Erythroblast (primary cell): ENCODE measurements at regions not wholly inside any gene's neighbourhood (a gene's known extent, or its start where the extent isn't known, plus 50 kb on each side); places are given as distances from the start of the nearest gene placed in this dataset.

ENCODE experiments used
- DNase-seq, 2 experiments: peaks; one replicate each; lab custom pipeline; 2025; lab: John Stamatoyannopoulos, UW
- GATA1 ChIP-seq: IDR thresholded peaks from 2 replicates; pipeline ENCODE4 v1.6.1; 2011; ENCODE audit warnings: low read depth, mild to moderate bottlenecking, control low read depth, low read length, moderate library complexity
- POLR2A ChIP-seq: IDR thresholded peaks from 2 replicates; pipeline ENCODE4 v1.6.1; 2011; ENCODE audit warnings: mild to moderate bottlenecking, low read length

DNA sequence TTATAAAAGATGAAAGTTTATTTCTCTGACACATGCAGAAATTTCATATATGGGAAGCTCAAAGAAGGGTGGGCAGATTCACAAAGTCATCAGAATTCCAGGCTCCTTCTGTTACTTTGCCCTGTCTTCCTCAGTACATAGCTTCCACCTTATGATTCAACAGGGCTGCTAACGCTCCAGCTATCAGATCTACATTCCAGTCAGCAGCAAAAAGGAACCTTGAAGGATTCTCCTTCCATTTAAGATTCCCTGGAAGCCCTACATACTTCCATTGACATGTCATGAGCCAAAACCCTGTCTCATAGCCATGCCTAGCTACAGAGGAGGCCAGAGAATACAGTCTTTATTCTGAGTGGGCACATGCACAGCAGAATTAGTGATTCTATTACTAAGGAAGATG is 103.3 kb downstream of the NCR2 start:
- no peak for DNase-seq
- TF ChIP-seq GATA1: no peak
- TF ChIP-seq POLR2A: no peak

DNA sequence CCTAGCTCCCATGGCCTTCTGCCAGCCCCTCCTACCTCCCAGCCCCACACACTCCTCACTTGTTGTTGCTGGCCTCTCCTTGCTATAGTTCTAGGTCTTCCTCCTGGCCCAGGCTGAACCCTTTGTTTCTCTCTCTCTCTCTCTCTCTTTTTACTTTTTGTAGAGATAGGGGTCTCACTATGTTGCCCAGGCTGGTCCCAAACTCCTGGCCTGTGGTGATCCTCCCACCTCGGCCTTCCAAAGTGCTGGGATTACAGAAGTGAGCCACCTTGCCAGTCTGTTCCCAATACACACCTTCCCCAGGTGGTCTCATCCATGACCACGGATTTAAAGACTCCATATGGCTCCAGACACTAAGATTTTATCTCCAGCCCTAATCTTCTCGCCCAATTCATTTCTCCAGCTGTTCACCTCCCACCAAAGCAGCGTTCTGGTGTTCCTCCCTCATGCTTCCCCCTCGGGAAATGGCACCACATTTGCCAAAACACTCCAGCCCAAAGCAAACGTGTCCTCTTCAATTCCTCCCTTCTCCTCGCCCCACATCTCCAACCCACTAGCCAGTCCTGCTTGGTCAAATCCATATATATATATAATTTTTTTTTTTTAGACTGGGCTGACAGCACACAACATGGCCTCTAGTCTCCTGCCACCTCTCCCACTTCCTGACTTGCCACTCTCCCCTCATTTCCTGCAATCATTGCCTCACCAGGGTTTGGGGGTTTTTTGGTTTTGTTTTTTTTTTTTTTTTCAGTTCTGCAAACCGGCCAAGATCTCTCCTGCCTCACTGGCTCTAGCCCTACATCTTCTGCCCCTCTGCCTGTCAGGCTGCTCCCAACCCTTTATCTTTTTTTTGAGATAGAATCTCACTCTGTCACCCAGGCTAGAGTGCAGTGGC is 104.4 kb downstream of the NCR2 start:
- no peak for DNase-seq
- no peak for TF ChIP-seq GATA1
- no peak for TF ChIP-seq POLR2A

DNA sequence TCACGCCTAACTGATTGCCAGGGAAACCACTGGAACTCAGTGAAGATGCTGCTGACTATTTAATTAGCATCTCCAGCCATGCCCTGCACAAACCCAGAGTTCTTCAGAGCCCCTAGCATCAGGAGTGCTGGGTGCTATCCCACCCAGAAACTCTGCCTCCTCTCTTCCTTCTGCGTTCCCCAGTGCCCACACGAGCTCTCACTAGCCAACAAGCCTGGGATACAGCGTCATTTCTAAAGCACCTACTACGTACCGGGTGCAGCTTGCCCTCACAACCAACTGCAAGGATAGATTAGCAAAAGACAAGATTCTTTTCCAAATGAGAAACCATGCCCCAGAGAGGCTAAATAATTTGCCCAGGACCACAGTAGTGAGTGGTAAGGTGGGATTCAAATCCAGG is 105.2 kb upstream of the FOXP4 start:
- no peak for DNase-seq
- no peak for TF ChIP-seq POLR2A
- TF ChIP-seq GATA1: no peak

DNA sequence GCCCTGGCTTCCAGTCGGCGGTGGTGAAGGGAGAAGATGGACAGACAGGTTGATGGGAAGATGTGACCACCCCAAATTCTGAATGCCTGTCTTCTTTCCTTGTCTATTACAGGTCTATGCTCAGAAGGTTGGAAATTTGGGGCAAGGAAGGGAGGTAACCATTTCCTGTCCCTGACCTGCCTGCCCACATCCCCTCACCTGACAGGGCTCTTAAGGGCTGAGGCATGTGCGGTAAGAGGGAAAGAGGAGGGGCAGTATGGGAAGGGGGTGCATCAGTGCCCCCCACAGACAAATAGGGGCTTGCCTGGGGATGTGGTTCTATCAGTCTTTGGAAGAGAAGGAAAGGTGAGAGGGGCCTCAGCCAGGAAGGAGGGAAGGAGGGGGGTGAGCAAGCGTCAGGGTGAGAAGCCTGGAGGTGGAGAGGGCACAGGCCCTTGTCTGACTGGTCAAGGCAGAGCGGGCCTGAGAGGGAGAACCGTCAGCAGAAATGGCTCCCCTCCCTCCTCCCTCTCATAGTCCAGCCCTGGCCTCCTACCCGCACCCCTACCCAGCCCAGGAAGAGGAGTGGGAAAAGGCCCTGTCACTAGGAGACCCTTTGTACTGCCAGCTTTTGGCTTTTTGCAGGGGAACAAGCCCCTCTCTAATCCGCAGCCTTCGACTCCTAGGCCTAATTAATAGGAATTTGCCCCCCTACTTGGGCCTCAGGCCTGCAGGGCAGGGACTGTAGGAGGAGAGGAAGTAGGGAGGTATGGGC is 104.4 kb upstream of the FOXP4 start:
- TF ChIP-seq POLR2A (no peak), GATA1 (no peak)
- no peak for DNase-seq

DNA sequence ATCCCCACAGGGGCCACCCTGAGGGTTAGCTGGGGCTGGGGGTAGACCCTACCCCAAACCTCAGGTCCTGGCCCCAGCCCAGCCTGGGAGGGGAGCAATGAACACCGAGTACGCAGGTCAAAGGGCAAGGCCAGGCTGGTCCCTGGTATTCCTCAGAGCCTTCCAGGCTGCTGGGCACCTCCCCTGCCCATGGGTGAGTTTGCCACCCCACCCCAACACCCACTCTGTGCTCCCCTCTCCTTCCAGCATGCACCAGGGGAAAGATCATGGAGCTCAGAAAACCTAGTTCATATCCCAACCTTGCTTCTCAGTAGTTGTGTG is 103.9 kb upstream of the FOXP4 start:
- TF ChIP-seq POLR2A: no peak
- TF ChIP-seq GATA1: no peak
- no peak for DNase-seq

DNA sequence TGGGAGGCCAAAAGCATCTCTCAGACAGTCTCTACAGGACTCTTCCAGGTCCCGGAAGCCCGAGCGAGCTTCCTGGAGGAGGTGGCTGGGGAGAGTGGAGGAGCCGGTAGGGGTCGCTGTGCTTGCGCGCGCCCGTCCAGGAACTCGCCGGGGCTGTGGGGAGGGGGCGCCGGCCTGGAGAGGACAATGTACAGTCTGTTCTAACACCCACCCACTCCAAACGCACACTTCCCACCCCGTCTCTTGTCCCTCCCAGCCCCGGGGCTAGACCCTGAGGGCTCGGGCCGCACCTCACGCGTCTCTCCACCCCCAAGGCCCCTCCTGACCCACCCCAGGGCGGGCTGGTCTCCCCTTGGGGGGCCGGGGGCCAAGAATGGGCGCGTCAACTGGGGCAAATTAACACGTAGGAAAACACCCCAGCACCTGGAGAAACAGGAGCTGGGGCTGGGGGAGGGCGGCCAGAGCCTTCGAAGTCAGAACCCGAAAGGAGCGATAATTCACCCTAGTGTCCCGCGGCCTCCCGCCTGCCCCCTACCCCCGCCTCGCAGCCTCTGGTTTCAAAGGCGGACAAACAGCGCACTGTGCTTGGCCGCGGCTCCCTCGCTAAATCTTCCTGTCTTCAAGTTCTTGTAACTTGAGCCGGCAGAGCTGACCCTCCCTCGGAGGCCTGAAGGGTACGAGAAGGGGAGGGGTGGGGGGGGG is 103.2 kb upstream of the FOXP4 start:
- TF ChIP-seq POLR2A: no peak
- peak; percentile 17 to 24 for DNase-seq

DNA sequence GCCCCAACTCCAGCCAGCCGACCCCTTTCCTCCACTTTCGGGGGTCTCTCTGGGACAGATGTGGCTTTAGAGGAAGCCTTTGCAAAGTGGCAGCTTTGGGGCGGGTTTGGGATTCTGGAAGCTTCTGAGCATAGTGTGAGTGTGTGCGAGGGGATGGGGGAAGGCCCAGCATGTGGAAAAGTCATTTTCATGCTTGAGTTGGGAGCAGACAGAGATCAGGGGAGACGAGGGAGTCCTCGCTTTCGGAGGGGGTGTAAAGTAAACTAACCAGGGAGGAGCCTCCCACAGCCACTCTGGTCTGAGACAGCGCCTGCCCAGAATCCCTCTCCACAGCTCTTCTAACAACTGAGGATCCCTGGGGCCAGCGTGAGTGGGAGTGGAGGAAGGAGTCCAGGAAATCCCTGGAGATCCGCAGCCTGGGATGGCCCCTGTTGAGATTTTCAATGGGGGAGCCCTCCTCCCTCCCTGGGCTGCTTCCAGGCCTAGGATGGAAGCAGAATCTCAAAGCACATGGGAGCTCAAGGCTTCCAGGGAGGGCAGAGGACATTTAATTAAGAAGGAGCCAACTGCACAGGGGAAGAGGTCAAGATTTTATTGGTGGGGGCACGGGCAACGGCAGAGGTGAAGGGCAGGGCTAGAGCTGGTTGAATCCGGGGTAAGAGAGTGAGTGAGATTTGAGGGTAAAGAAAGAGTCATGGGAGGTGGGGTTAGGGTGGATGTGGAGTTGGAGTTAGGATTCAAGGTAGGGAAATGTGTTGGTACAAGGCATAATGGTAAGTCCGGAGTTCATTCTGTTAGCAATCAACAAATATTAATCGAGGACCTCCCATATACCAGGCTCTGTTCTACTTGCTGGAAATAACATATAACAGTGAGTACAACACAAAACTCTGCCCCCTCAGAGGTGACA is 102.3 kb upstream of the FOXP4 start:
- no peak for DNase-seq
- no peak for TF ChIP-seq POLR2A
- TF ChIP-seq GATA1: no peak

DNA sequence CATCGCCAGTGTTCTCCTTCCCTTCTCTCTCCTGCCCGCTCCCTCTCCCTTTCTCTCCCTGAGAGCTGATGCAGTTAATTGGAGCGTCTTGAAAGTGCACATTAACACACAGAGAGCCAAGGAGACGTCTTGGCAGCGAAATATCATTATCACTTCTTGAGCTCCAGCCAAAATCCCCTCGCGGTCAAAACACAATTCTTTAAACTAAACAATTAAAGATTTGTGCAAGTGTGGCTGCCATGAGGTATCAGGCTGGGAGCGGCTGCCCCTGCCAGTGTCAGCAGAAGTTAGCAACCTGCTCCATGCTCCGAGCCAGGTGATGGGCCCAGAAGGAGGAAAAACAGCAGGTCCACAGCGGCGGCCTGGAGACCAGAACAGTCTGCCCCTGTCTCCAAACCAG is 100.9 kb upstream of the FOXP4 start:
- DNase-seq: no peak
- TF ChIP-seq GATA1 (no peak), POLR2A (no peak)

DNA sequence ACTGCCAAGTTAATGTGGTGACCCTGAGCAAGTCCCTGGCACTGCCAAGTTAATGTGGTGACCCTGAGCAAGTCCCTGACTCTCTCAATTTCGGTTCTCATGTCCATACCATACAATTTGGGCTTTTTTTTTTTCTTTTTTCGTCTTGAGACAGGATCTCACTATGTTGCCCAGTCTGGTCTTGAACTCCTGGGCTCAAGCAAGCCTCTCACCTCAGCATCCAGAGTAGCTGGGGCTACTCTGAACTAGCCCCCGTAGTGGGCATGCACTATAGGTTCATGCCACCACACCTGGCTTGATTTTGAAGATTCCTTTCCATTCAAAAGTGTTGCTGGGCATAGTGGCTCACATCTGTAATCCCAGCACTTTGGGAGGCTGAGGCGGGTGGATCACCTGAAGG is 100.0 kb upstream of the FOXP4 start:
- DNase-seq: no peak
- TF ChIP-seq POLR2A (no peak), GATA1 (no peak)

DNA sequence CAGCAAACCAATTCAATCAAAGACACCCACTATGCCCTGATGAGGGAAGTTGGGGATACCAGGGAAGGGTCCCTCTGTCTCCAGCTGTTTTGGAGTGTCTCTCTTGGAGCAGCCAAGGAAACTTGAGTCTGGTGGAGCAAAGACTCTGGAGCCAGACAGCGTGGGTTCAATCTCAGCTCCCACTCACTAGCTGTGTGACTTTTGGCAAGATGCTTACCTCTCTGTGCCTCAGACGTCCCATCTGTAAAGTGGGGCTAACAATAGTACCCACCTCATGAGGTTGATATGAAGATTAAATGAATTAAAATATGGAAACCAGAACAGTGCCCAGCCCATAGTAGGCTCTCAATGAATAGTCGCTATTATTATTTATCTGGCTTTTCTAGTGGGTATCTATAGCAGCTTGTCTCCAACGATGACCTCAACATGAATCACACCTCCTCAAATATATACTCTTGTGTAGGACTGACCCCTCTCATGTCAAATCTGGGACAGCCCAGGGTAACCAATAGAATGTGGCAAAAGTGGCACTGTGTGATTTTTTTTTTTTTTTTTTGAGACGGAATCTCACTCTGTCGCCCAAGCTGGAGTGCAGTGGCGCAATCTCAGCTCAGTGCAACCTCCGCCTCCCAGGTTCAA is 99.2 kb upstream of the FOXP4 start:
- no peak for DNase-seq

DNA sequence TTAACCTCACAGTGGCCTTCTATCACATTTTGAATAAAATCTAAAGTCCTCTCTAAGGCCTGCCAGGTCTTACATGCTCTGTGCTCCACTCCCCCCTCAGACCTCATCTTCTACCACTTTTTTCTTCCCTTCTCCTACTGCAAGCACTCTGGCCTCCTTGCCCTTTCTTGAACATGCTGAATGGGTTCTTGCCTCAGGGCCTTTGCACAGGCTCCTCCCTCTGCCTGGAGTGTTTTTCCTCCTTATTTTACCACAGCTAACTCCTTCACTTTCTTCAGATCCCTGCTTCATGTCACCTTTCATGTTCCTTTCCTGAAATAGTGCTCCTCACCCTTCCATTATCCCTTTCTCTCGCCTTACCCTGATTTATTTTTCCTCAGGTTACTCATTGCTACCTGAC is 97.9 kb upstream of the FOXP4 start:
- no peak for DNase-seq
- no peak for TF ChIP-seq POLR2A
- no peak for TF ChIP-seq GATA1

More for the DNA sequence above, 99.2 kb upstream of the FOXP4 start:
- TF ChIP-seq POLR2A (no peak), GATA1 (no peak)

DNA sequence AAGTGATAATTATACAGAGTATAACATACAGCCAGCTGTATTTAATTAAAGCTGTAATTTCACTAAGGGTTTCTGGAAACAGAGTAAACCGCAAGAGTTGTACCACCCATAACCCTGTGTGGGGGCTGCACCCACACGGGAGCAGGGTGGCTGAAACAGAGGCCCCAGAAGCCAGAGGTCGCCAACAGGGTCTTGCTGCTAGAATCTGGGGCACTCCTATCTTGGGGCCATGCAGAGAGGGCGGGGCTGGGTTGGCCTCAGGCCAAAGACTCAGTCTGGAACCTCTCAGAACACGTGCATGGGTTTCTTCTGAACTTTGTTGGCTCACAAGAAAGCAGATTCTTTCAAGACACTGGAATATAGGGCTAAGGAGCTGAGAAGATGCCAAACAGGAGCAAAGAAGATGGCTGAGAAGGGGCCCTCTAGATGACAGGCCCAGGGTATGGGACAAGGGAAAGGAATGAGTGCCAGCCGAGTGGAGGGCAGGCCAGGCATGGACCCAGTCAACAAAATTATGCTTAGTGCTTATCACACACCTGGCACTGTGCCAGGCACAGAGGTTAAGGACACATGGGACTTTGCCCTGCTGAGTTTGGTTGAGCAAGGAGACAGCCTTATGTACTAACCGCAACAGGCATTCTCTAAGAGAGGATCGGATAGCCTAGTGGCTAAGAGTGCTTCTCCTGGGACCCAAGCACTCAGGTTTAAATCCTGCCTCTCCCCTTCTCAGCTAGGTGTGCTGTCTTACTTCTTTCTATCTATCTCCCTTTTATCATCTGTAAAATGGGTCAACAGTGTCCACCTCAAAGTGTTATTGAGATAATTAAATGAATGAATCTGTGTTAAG is 96.6 kb upstream of the FOXP4 start:
- no peak for TF ChIP-seq GATA1
- no peak for TF ChIP-seq POLR2A
- DNase-seq: peak; percentile 65 to 68

DNA sequence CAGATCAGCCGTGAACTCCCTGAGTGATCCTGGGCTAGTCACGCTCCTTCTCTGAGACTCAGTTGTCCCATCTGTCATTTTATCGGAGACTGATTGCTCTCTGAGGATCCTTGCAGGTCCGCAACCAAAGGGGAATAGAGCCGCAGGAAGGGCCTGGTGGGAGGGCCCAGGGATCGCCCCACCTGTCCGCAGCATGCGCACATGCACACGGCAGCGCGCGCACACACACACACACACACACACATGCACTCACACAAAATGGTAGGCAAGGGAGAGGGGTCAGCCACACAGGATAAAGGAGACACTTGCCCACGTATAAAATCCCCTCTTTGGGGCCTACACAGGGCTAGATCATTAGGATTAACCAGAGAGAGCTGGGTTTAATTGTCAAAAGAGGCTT is 95.6 kb upstream of the FOXP4 start:
- DNase-seq: no peak
- no peak for TF ChIP-seq POLR2A
- no peak for TF ChIP-seq GATA1
